H1 (cell line): ENCODE measurements at regions not wholly inside any gene's neighbourhood (a gene's known extent, or its start where the extent isn't known, plus 50 kb on each side); places are given as distances from the start of the nearest gene placed in this dataset.

Experiments
- CTCF ChIA-PET: fragments of 300-600 bp; sonication (Branson Sonifier 250); formaldehyde crosslinking; loops from one replicate; lab custom pipeline; 2021; ENCODE audit not compliant: partially characterized antibody; lab: Charles Lee
- POLR2A ChIA-PET: fragments of 300-600 bp; sonication (Branson Sonifier 250); formaldehyde crosslinking; loops from one replicate; lab custom pipeline; 2021; ENCODE audit warnings: inconsistent platforms; ENCODE audit not compliant: partially characterized antibody; lab: Charles Lee
- DNase-seq, 2 experiments: peaks; one replicate each; pipeline versions ENCODE4 v3.0.0 to v3.0.0-alpha.2; 2010 to 2022; ENCODE audit warnings: low spot score in 2 of 2, low read depth in 1 of 2, mixed read lengths in 1 of 2
- FAIRE-seq: peaks from 2 replicates; lab custom pipeline; 2011; peaks lifted over from hg19 to GRCh38; lab: Jason Lieb, UNC
- H2AFZ ChIP-seq: 2 replicates; pipeline ENCODE4 v1.8.1; 2012; ENCODE audit warnings: low read length, inconsistent platforms
- H2AK5ac ChIP-seq: 2 replicates; pipeline ENCODE4 v1.6.1; 2013; ENCODE audit warnings: low read depth, low read length
- H2BK120ac ChIP-seq: replicated peaks from 2 replicates; pipeline ENCODE3; 2013; ENCODE audit warnings: low read depth, low read length, inconsistent platforms
- H2BK12ac ChIP-seq: 2 replicates; pipeline ENCODE4 v1.6.1; 2013; ENCODE audit warnings: low read depth, low read length
- H2BK15ac ChIP-seq: 2 replicates; pipeline ENCODE4 v1.6.1; 2013; ENCODE audit warnings: low read length
- H2BK20ac ChIP-seq: 2 replicates; pipeline ENCODE4 v1.6.1; 2013; ENCODE audit warnings: low read length
- H2BK5ac ChIP-seq: 2 replicates; pipeline ENCODE4 v1.6.1; 2013; ENCODE audit warnings: low read depth, low read length
- H3K14ac ChIP-seq: 2 replicates; pipeline ENCODE4 v1.6.1; 2013; ENCODE audit warnings: inconsistent platforms; ENCODE audit not compliant: insufficient read length
- H3K18ac ChIP-seq: 2 replicates; pipeline ENCODE4 v1.6.1; 2013; ENCODE audit warnings: low read length; ENCODE audit errors: extremely low read depth
- H3K23ac ChIP-seq: 2 replicates; pipeline ENCODE4 v1.6.1; 2013; ENCODE audit warnings: inconsistent platforms; ENCODE audit not compliant: insufficient read length
- H3K23me2 ChIP-seq: 2 replicates; pipeline ENCODE4 v1.6.1; 2013; ENCODE audit warnings: low read depth, low read length
- H3K27ac ChIP-seq: 2 replicates; pipeline ENCODE4 v1.6.1; 2011; ENCODE audit warnings: low read depth, low read length, inconsistent platforms
- H3K27me3 ChIP-seq, 4 experiments: replicated peaks in 1 of 4; 1 replicate in 1 of 4; 2 replicates in 3 of 4; pipeline versions ENCODE4 v1.6.1 to v1.8.1; 2011 to 2013; ENCODE audit warnings: low read length in 3 of 4, mild to moderate bottlenecking in 3 of 4, inconsistent platforms in 2 of 4, mixed read lengths in 2 of 4, moderate library complexity in 1 of 4; ENCODE audit not compliant: control insufficient read depth in 3 of 4, insufficient read depth in 3 of 4; ENCODE audit errors: extremely low read depth in 1 of 4
- H3K36me3 ChIP-seq, 4 experiments: 2 replicates each; pipeline versions ENCODE4 v1.6.1 to v1.8.1; 2011 to 2013; ENCODE audit warnings: mild to moderate bottlenecking in 4 of 4, low read length in 3 of 4, moderate library complexity in 2 of 4, control low read depth in 1 of 4, inconsistent platforms in 1 of 4; ENCODE audit not compliant: insufficient read depth in 4 of 4, control insufficient read depth in 2 of 4
- H3K4ac ChIP-seq: replicated peaks from 2 replicates; pipeline ENCODE3; 2013; ENCODE audit warnings: low read length, low read depth, mixed read lengths, inconsistent platforms; ENCODE audit not compliant: insufficient read length
- H3K4me1 ChIP-seq, 4 experiments: replicated peaks in 1 of 4; 1 replicate in 1 of 4; 2 replicates in 3 of 4; pipeline versions ENCODE4 v1.6.1 to v1.8.1; 2011 to 2013; ENCODE audit warnings: low read length in 3 of 4, inconsistent platforms in 2 of 4, mixed read lengths in 1 of 4; ENCODE audit not compliant: insufficient read depth in 4 of 4, control insufficient read depth in 3 of 4
- H3K4me2 ChIP-seq, 2 experiments: 2 replicates each; pipeline versions ENCODE4 v1.6.1 to v1.8.1; 2011 to 2013; ENCODE audit warnings: low read depth in 2 of 2, low read length in 2 of 2, control low read depth in 1 of 2, inconsistent platforms in 1 of 2, mild to moderate bottlenecking in 1 of 2; ENCODE audit not compliant: insufficient read depth in 1 of 2
- H3K4me3 ChIP-seq, 4 experiments: fragments of 200-600, 300-600 bp in 1 of 4; sonication (generic), shearing (Covaris generic), sonication (Bioruptor Twin) in 1 of 4; 2 replicates each; pipeline versions ENCODE4 v1.5.1 to v1.8.1; 2011 to 2016; ENCODE audit warnings: low read length in 4 of 4, low read depth in 3 of 4, control low read depth in 2 of 4, inconsistent platforms in 2 of 4, mild to moderate bottlenecking in 2 of 4, mixed read lengths in 1 of 4, moderate library complexity in 1 of 4; ENCODE audit not compliant: insufficient read depth in 2 of 4; ENCODE audit errors: extremely low read depth in 1 of 4
- H3K56ac ChIP-seq: replicated peaks from 2 replicates; pipeline ENCODE3; 2013; ENCODE audit warnings: low read depth, mild to moderate bottlenecking, mixed read lengths, low read length, inconsistent platforms; ENCODE audit not compliant: insufficient read length
- H3K79me1 ChIP-seq: 2 replicates; pipeline ENCODE4 v1.6.1; 2013; ENCODE audit warnings: low read depth, low read length, control low read depth
- H3K79me2 ChIP-seq, 2 experiments: 2 replicates each; pipeline versions ENCODE4 v1.6.1 to v1.8.1; 2012 to 2013; ENCODE audit warnings: low read length in 2 of 2, mild to moderate bottlenecking in 2 of 2, inconsistent platforms in 1 of 2; ENCODE audit not compliant: insufficient read depth in 2 of 2, control insufficient read depth in 1 of 2
- H3K9ac ChIP-seq, 4 experiments: replicated peaks in 1 of 4; 1 replicate in 1 of 4; 2 replicates in 3 of 4; pipeline versions ENCODE4 v1.6.1 to v1.8.1; 2011 to 2013; ENCODE audit warnings: low read depth in 3 of 4, low read length in 3 of 4, control low read depth in 2 of 4, mild to moderate bottlenecking in 2 of 4, moderate library complexity in 2 of 4, inconsistent platforms in 1 of 4; ENCODE audit errors: extremely low read depth in 1 of 4
- H3K9me3 ChIP-seq, 2 experiments: 2 replicates each; pipeline versions ENCODE4 v1.6.1 to v1.8.1; 2012 to 2013; ENCODE audit warnings: mild to moderate bottlenecking in 2 of 2, moderate library complexity in 2 of 2, control low read depth in 1 of 2, inconsistent platforms in 1 of 2, low read depth in 1 of 2, low read length in 1 of 2, mixed read lengths in 1 of 2; ENCODE audit not compliant: insufficient read depth in 2 of 2
- H4K20me1 ChIP-seq, 2 experiments: replicated peaks in 1 of 2; 2 replicates each; pipeline versions ENCODE3 to v1.8.1; 2011 to 2013; ENCODE audit warnings: inconsistent platforms in 2 of 2, low read length in 2 of 2, mild to moderate bottlenecking in 1 of 2; ENCODE audit not compliant: insufficient read depth in 2 of 2, control insufficient read depth in 1 of 2
- H4K5ac ChIP-seq: 2 replicates; pipeline ENCODE4 v1.6.1; 2013; ENCODE audit warnings: low read length, low read depth, mixed read lengths, inconsistent platforms; ENCODE audit not compliant: insufficient read length
- H4K8ac ChIP-seq: 2 replicates; pipeline ENCODE4 v1.8.0; 2013; ENCODE audit warnings: mild to moderate bottlenecking, moderate library complexity, low read length, inconsistent platforms; ENCODE audit not compliant: insufficient read depth; ENCODE audit errors: extremely low read depth
- H4K91ac ChIP-seq: replicated peaks from 2 replicates; pipeline ENCODE3; 2013; ENCODE audit warnings: low read length, mixed read lengths, inconsistent platforms; ENCODE audit not compliant: insufficient read length
- BACH1 ChIP-seq: IDR thresholded peaks from 2 replicates; pipeline ENCODE4 v1.6.1; 2012; ENCODE audit warnings: low read length, improper control_type of control experiment
- JUN ChIP-seq: IDR thresholded peaks from 2 replicates; pipeline ENCODE4 v1.6.1; 2011; ENCODE audit warnings: low read depth, mild to moderate bottlenecking, improper control_type of control experiment, low read length
- MAFK ChIP-seq: IDR thresholded peaks from 2 replicates; pipeline ENCODE4 v1.6.1; 2012; ENCODE audit warnings: low read depth, mild to moderate bottlenecking, improper control_type of control experiment, low read length
- NANOG ChIP-seq: IDR thresholded peaks from 2 replicates; pipeline ENCODE4 v1.6.1; 2011; ENCODE audit warnings: low read length, low read depth, mild to moderate bottlenecking, inconsistent platforms; ENCODE audit not compliant: insufficient read depth, poor library complexity, severe bottlenecking
- RXRA ChIP-seq: IDR thresholded peaks from 2 replicates; pipeline ENCODE4 v1.6.1; 2011; ENCODE audit warnings: low read depth, mild to moderate bottlenecking, low read length, moderate library complexity; ENCODE audit not compliant: insufficient read depth
- SIRT6 ChIP-seq: IDR thresholded peaks from one replicate; pipeline ENCODE4 v1.7.1; 2012; ENCODE audit warnings: low read length, inconsistent platforms
- SUZ12 ChIP-seq: fragments of 200-600 bp; sonication (generic); IDR thresholded peaks from 2 replicates; pipeline ENCODE4 v1.6.1; 2012; ENCODE audit warnings: mild to moderate bottlenecking, inconsistent platforms, low read length, moderate library complexity, mixed read lengths

DNA sequence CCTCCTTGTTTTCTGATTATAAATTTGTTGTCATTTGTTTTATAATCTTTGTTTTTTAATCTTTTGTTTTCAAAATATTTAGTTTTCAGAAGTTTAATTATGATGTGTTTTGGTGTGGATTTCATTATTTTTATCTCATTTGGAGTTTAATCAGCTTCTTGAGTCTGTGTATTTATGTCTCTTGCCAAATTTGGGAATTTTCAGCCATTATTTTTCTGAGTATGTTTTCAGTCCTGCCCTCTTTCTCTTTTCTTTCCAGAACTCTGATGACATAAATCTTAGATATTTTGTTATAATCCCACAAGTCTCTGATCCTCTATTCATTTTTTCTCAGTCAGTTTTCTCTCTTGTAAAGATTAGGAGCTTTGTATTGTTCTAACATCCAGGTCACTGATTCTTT, 89.8 kb downstream of the RHOU start:
- no peak overlapping the region for H3K4me3 ChIP-seq
- CTCF ChIA-PET = interaction anchor here (0.6 kb wide), 1 partner anchor 22 kb away, joined by 3 read pairs; no protein-coding TSS in a partner anchor
- no peaks in the 10 kb centered on the region for H3K79me2 ChIP-seq
- H3K9me3 ChIP-seq = no peaks in the 10 kb centered on the region
- H3K4me2 ChIP-seq = no peak overlapping the region
- no peak for TF ChIP-seq RXRA
- TF ChIP-seq SUZ12 = no peak
- TF ChIP-seq JUN = no peak
- no peak for TF ChIP-seq MAFK
- no peak for TF ChIP-seq BACH1
- no peak for TF ChIP-seq NANOG
- no peak for TF ChIP-seq SIRT6
- peaks cover 0 to 2% (median 1%) of the 10 kb centered on the region in 4 experiments; a peak in 2 of 7 replicates for H3K4me1 ChIP-seq
- DNase-seq (no peak), FAIRE-seq (no peak)
- no peak overlapping the region for H2BK15ac ChIP-seq
- no peaks in the 10 kb centered on the region for H3K36me3 ChIP-seq
- no peak overlapping the region for H3K56ac ChIP-seq
- no peak overlapping the region for H3K18ac ChIP-seq
- no peaks in the 10 kb centered on the region for H3K23me2 ChIP-seq
- H2BK120ac ChIP-seq = no peak overlapping the region
- no peak overlapping the region for H3K23ac ChIP-seq
- no peaks in the 10 kb centered on the region for H4K20me1 ChIP-seq
- H3K27me3 ChIP-seq = no peaks in the 10 kb centered on the region
- H3K27ac ChIP-seq = no peak overlapping the region
- H2AK5ac ChIP-seq = no peak overlapping the region
- no peak overlapping the region for H2BK20ac ChIP-seq
- H2AFZ ChIP-seq = no peak overlapping the region
- no peaks in the 10 kb centered on the region for H3K79me1 ChIP-seq
- H4K5ac ChIP-seq = no peak overlapping the region
- H2BK5ac ChIP-seq = no peak overlapping the region
- no peak overlapping the region for H4K8ac ChIP-seq
- no peak overlapping the region for H3K4ac ChIP-seq
- no peak overlapping the region for H4K91ac ChIP-seq
- H3K14ac ChIP-seq = no peak overlapping the region
- H3K9ac ChIP-seq = no peak overlapping the region
- POLR2A ChIA-PET = no interaction called here
- H2BK12ac ChIP-seq = no peak overlapping the region
